Hematopoietic multipotent progenitor cell treated with erythropoietin and hydrocortisone succinate and interleukin-3 and kit ligand, for 17 days (in vitro differentiated cells): ENCODE measurements at regions not wholly inside any gene's neighbourhood (a gene's known extent, or its start where the extent isn't known, plus 50 kb on each side); places are given as distances from the start of the nearest gene placed in this dataset.
"Not testable (repeated sequence)": the region's sequence is repeated elsewhere in the genome, so short reads cannot be mapped to it uniquely, and the experiment has no call there.

Experiments used
- DNase-seq: peaks from one replicate; pipeline ENCODE4 v3.0.0-alpha.2; 2015; ENCODE audit warnings: low spot score

DNA sequence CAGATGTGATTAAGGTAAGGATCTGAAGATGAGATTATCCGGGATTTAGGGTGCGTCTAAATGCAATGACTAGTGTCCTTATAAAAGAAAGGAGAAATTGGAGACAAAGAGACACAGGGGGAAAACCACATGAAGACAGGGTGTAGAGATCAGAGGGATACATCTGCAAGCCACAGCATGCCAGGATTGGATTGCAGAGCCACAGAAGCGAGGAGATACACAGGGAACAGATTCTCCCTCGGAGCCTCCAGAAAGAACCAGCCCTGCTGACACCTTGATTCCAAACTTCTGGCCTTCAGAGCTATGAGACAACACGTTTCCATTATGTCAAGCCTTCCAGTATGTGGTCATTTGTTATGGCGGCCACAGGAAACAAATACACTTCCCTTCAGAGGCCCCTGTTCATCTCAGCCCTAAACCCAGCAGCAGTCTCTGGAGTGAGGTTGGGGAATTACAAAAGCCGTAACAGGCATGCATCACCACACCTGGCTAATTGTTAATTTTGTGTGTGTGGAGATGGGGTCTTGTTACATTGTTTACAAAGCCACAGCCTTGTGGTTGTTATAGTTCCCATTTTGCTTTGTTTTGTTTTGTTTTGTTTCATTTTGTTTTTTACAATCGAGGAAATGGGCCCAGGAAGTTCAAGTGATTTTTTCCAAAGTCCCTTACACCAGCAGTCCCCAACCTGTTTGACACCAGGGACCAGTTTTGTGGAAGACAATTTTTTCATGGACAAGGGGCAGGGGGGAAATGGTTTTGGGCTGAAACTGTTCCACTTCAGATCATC, 51.6 kb upstream of the LYRM9 start:
- DNase-seq = no peak

DNA sequence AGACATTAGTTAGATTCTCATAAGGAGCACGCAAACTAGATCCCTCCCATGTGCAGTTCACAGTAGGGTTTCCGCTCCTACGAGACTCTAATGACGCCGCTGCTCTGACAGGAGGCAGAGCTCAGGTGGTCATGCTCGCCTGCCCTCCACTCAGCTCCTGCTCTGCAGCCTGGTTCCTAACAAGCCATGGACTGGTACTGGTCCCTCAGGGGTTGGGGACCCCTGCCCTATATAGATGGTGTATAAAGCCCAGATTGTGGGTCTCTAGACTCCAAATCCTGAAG, 52.1 kb upstream of the LYRM9 start:
- no peak for DNase-seq

DNA sequence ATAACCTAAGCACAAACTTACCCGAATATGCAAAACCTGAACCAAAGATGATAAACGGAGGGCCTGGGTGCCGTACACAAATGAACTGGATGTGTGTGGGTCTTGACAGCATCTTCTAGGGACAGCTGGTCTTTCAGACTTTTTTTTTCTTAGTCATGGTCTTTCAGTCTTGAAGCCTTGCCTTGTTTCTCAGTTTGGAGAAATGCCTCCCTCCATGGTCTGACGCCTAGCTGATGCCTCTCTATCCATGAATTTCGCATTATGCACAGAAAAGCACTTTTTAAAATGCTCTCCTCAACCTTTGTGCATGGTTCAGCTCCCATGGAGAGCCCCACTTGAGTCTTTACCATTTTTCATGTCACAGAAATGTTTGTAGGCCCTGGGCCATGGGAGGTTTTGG, 52.8 kb upstream of the LYRM9 start:
- no peak for DNase-seq

DNA sequence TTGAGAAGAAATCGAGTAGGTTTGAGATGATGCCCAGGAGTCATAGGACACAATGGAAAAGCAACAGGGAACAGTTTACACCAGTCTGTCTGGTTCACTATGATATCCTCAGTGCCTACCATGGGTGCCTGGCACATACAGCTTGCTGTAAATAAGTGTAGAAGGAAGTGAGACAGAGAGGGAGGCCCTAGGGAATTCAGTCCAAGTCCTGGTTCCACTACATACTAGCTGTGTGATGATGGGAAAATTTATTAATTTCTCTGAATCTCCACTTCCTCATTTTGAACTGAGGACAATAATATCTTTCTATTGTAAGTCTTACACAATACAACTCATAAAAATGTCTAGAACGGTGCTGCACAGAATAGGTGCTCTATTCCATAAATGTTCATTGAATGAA, 53.3 kb upstream of the LYRM9 start:
- DNase-seq = no peak

DNA sequence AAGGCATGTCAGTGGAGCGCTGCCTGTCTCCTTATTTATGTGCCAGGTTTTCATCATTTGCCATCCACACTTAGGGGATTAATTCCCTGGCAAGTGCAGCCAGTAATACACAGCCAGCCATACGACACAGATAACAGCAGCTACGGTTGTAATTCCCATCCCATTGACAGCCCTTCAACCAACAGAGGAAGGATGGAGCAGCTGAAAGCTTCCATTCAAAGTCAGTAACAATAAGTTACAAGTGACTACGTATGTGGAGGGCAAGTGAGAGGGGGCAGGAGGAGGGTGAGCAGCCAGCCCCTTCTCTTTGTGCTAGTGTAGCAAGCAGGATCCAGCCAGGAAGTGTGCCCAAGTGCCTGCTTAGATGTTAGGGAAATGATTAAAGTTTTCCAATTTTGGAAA, 53.8 kb upstream of the LYRM9 start:
- DNase-seq = no peak

DNA sequence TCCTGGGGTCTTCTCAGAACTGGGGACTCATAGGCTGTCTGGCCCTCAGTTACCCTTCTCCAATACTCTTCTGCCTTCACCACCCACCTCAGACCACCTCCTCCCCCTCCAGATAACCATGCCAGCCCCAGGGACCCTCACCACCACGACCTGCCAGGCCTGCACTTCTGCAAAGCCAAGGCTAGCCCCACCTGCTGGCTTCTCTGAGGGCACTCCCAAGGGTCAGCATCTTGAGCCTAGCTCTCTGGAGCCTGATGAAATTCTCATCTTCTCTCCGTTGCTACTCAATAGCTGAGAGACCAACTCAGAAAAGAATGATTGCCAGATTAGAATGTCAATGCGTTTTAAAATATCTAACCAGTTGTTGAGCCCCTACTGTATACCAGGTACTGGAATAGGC, 56.1 kb upstream of the LYRM9 start:
- no peak for DNase-seq

DNA sequence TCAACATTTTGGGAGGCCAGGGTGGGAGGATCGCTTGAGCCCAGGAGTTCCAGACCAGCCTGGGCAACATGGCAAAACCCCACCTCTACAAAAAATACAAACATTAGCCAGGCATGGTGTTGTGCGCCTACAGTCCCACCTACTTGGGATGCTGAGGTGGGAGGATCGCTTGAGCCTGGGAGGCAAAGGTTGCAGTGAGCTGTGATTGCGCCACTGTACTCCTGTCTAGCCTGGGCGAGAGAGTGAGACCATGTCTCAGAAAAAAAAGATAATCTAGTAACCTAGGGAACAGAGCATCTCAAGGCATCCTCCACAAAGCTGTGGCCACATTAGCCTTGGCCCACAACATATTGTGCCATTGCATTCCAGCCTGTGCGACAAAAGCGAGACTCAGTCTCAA, 57.1 kb upstream of the LYRM9 start:
- DNase-seq = not testable (repeated sequence)

DNA sequence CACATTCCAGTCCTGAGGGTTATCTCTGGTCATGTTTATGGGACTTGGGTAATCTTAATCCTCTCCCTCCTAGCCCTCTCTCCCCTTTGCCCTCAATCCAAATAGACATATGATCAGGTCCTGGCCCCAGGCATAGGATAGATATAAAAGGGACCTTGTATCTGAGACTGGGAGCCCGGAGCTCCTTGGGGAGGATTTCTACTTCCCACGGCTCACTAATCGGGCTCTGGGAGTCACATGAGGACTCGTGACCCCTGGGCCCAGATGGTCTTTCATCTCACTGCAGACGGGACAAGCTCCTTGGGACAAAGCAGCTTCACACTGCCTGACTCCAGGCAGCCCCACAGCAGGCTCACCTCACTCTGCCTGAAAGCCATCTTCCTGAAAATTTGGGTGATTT, 57.8 kb upstream of the LYRM9 start:
- DNase-seq = no peak

DNA sequence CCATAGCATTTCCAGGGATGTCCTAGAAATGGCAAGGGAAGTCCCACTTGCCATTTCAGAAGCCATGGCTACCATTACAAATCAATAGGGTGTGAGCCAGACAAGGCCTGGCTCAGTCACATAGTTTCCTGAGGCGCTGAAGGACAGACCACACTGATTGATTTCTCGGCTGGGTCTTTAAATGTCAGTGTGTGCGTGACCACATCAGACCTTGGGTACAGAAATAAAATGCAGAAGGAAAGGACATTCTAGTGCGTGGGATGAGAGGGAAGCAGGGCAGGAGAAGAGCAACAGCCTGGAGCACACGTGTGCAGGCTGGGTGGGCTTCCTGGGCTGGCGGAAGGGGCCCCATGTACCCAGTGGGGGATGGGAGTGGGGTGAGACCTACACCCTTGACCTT, 58.7 kb upstream of the LYRM9 start:
- no peak for DNase-seq

DNA sequence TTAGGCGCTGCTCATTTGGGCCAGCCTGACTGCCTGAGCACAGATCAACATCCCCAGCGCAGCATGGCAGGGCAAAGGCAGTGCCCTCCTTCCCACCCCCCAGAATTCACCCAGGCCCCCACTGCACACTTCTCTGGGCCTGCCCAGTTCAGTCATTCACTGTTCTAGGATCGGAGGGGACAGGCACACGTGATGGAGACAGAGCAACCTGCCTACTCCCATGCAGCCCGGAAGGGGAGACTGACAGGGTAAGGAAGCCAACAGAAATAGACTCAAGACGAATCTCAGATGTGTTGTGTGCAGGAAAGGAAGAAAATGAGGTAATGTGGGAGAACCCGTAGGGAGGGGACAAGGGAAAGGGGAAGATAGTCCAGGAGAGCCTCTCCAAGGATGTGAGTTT, 59.2 kb upstream of the LYRM9 start:
- no peak for DNase-seq

DNA sequence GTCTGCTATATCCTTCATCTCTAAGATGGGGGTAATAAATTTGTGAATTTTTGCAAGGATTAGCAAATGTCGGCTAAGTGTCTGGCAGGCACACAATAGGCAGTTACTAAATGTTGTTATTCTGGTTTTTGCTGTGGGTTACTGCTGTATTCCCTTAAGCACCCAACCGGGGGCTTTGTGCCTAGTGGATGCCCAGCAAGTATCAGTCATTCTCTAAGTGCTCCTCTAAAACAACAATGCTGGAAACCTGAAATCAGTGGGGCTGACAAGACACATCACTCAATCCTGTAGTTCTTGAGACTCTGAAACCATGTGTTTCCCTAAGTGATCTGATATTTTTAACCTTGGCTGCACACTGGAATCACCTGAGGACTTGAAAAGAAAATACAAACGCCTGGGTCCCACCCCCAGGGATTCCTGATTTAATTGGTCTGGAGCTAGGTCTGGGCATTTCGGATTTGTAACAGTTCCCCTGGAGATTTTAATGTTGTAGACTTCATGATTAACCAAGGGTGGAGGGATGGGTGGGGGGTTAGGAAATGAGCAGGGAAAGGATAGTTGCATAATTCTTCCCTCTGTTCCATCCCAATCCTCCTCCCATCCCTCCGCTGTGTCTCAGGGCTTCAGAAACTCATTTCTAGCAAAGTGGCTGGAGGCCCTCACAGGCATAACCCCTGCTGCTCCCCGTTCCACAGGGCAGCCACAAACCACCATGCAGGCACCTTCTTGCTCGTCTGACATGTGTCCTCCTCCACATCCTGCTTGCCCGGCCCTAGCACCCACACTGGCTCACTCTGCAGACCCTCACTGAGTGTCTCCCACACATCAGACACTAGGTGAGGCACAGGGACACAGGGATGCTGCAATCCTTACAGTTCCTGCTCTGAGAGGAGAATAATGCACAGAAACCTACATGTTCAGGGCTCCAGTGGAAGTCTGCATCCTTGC, 61.7 kb upstream of the LYRM9 start:
- DNase-seq = no peak

DNA sequence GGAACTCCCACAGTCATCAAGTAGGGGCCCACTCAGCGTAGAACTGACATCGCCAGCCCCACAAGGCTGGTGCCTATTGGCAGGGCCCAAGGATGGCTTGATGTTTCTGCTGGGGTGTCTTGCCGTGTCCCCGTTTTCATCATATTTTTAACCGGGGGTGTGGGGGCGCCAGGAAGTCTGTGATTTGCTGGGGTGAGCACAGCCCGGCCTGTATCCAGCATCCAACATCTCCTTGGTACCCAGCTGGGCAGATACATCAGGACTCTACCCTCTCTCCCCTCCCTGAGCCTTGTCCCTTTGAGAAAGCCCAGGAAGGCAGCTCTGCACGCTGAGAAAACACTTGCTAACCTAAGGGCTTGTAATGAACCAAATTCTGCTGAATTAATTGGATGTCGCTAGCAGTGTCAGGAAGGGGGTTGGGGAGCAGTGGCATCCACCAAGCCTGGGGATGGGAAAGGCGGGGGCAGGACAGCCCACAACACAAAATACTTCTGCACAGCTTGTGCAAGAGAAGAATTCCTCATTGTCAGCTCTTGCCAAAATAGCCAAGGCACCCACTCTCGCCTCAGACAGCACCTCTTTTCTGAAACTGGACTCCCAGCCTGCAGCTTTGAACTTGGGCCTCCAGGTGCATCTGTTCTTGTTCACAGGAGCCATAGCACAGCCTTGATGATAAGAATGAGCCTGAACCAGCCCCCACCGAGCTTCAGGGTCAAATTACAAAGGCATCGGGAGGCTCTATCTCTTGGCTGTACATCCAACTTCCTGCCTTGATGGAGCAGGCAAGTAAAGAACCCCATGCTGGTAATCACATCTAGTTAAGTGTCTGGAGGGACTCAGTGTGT, 63.7 kb upstream of the LYRM9 start:
- DNase-seq = no peak

DNA sequence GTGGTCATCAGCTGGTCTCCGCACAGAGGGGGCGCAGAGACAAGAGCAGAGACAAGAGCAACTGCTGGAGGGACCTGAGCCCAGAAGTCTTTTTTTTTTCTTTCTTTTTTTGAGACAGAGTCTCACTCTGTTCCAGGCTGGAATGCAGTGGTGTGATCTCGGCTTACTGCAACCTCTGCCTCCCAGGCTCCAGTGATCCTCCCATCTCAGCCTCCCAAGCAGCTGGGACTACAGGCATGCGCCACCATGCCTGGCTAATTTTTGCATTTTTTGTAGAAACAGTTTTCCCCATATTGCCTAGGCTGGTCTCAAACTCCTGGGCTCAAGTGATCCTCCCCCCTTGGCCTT, 64.3 kb upstream of the LYRM9 start:
- DNase-seq = not testable (repeated sequence)

DNA sequence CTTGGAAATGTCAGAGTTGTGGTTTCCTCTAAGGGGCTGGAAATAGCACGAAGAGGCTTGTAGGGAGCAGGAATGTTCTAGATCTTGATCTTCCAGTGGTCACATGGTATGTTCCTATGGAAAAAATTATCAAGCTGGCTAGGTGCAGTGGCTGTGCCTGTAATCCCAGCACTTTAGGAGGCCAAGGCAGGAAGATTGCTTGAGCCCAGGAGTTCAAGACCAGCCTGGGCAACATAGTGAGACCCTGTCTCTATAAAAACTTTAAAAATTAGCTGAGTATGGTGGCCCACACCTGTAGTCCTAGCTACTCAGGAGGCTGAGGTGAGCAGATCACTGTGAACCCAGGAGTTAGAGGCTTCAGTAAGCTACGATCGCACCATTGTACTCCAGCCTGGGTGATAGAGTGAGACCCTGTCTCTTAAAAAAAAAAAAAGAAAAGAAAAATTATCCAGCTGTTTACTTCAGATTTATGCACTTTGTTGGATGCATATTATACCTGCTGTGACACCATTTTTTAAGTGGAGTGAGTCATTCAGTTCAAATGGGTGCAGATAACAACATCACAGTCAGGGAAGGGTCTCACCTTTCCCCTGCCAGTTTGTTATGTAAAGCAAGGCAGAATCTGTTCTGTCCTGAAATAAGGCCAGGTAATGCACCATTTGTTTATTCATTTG, 65.7 kb upstream of the LYRM9 start:
- DNase-seq = no peak

DNA sequence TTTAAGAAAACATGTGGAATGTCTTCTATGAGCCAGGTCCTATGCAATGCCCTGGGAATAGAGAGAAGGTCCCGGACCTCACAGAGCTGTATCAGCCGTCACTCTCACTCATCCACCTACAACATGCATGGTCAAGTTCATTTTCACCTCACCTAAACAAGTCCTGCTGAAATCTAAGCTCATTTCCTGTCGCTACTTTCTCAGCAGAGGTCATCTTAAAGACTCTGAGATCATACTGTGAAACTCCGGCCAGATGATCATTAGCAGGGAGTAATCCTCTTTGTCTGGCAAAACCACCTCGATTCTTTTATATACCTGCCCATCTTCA, 66.2 kb upstream of the LYRM9 start:
- DNase-seq = no peak

DNA sequence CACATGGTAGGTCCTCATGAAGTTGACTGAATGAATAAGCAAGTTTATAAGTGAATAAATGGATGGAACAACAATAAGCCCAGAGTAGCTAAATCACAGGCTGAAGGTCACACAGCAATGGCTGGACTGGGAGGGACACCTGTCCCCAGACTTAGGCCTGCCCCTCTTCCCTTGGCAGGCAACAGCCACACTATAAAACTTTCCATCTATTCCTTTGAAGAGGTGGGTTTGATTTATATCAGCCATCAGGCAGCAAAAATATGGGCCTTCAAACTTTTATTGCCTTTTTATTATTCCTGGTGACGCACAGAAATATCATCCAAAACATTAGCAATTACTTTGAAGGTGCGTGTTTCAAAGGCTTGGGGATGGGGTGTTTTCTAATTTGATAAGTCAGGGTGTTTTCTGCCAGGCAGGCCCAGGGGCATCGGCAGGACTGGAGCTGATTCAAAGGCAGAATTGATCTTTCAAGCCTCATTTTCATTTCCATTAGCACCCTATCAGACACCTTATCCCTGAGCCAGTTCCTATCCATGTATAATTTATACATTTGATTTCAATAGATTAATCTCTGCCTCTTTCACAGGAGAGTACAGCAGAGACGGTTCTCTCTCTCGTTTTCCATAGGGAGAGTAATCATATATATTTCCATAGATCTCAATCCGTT, 67.2 kb upstream of the LYRM9 start:
- DNase-seq = no peak

DNA sequence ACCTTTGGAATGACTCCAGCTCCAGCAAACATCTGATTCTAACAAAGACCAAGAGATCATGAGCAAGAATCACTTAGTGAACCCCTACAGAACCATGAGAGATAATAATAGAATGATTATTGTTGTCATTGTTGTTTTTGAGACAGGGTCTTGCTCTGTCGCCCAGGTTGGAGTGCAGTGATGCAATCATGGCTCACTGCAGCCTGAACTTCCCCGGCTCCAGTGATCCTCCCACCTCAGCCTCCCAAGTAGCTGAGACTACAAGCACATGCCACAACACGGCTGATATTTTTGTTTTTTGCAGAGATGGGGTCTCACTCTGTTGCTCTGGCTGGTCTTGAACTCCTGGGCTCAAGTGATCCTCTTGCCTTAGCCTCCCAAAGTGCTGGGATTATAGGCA, 69.4 kb upstream of the LYRM9 start:
- DNase-seq = not testable (repeated sequence)

DNA sequence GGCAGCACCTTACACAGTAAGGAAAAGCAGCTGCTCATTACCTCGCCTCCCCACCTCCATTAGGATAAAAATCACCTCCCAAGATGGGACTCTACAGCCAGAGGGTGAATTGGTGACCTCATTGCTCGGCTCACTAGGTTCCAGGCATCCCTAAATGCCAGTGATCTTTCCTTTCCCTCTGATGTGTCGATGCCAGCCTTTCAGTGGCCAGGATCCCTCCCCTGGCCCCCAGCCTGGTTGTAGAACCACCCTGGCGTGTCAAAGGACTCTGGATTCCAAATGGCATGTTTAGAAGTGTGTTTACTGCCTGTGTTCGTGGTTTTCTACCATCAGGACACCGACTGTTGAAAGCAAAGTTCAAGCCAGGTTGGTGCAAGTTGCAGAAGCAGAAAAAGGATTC, 72.1 kb upstream of the LYRM9 start:
- DNase-seq = no peak

DNA sequence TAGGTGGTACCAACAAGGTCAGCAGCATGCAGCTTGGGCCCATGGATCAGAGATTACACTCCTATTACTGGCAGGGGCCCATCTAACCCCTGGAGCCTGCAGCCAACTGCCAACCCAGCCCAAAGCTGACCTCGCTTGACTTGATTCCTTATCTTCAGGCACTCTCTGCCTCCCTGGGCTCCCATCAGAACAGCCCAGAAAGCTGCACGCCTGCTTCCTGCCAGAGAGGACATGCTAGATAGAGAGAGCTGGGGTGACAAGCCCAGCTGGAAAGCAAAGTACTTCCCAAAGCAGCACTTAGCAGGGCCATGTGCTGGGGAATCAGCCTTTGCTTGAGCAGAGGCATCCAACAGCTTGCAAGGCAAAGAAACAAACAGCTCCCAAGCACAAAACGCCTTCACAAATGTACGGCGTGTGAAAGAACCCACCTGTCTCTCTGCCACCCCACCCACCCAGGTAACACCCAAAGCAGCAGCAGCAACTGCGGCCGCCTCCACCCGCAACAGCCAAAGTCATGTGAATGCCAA, 74.2 kb upstream of the NLK start:
- DNase-seq = peak; percentile 85

DNA sequence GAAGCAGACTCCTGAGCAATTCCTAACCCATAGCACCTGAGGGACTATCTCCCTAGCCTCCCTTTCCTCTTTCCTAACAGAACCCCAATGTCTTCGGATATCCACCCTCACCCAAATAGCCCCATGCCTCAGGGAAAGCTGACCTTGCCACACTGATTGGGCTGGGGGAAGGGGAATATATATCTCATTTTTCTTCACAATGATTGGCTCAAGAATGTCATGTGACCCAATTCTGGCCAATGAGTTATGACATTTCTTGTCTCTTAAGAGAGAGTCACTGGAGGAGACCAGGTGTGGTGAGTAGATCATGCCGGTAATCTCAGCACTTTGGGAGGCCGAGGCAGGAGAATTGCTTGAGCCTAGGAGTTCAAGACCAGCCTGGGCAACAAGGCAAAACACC, 71.9 kb upstream of the NLK start:
- DNase-seq = no peak

DNA sequence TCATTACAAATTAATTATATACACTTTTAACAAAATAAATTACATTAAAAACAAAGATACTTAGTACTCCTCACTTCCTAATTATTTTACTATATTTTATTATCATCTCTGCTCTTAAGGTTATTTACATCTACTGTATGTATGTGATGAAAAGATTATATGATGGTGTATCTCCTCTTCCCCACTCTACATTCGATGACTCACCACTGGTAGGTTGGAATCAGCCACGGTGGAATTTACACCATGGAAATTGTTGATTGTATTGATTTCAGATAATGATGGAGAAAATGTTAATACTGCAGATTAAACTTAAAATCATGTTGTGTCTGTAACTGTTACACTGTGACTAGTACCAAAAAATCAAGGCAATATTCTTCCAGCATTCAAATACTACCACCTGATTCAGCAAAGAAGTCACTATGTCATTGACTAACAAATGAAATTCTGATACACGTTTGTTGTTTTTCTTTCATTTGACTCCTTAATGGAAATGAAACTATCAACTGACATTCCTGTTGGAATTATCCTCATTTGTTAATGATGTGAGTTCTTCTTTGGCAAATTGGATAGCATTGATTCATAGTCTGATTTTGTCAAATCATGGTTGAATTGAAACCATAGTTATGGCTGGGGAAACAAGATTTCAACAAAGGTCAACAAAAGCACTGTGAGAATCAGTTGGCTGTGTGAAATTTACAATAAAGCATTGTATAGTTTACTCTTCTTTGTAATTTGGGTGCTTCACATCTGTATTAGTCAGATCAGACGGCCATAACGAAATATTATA, 69.0 kb upstream of the NLK start:
- DNase-seq = no peak
